ENCODE measurements at regions not wholly inside any gene's neighbourhood (a gene's known extent, or its start where the extent isn't known, plus 50 kb on each side); places are given as distances from the start of the nearest gene placed in this dataset.

- H3K9me1 ChIP-seq (replicated peaks; ENCODE audit: control insufficient read depth, extremely low read depth, insufficient read depth, low read length), result no peaks in the 10 kb centered on the region
- no peak for TF ChIP-seq POLR2AphosphoS5 (IDR thresholded peaks at IDR 0.05; ENCODE audit: insufficient read depth, low read depth, low read length)
- no peak for TF ChIP-seq CTCF (IDR thresholded peaks at IDR 0.05; ENCODE audit: extremely low read depth in 1 of 2, insufficient read depth in 1 of 2, low read depth in 1 of 2, low read length in 2 of 2)
- TF ChIP-seq JUN (IDR thresholded peaks at IDR 0.05; ENCODE audit: borderline replicate concordance, insufficient read depth, insufficient read length, low read depth), result no peak
- no peak for TF ChIP-seq POLR2A (IDR thresholded peaks at IDR 0.05; ENCODE audit: low read depth, low read length)
- no peak for TF ChIP-seq FOS (IDR thresholded peaks at IDR 0.05; ENCODE audit: borderline replicate concordance, insufficient read depth, low read length)
- TF ChIP-seq MYC (IDR thresholded peaks at IDR 0.05; ENCODE audit: low read depth, low read length), result no peak
- no peak for TF ChIP-seq GATA2 (IDR thresholded peaks at IDR 0.05; ENCODE audit: insufficient read depth, insufficient read length, low read depth, low read length)
- TF ChIP-seq MAX (IDR thresholded peaks at IDR 0.05; ENCODE audit: insufficient read depth, insufficient read length), result no peak
- no peak for TF ChIP-seq EZH2 (IDR thresholded peaks at IDR 0.05; ENCODE audit: borderline replicate concordance, low read depth, low read length, severe bottlenecking)
- no peak overlapping the region for H3K9ac ChIP-seq (replicated peaks; ENCODE audit: extremely low read depth, insufficient read depth, low read length)
- no peaks in the 10 kb centered on the region for H3K36me3 ChIP-seq (ENCODE audit: control insufficient read depth in 2 of 2, extremely low read depth in 1 of 2, insufficient read depth in 2 of 2, low read length in 2 of 2)
- DNase-seq (ENCODE audit: low read depth, low spot score) (no peak), FAIRE-seq (no peak)
- H4K20me1 ChIP-seq (replicated peaks; ENCODE audit: control insufficient read depth, extremely low read depth, insufficient read depth, low read length), result no peaks in the 10 kb centered on the region
- H3K27me3 ChIP-seq (ENCODE audit: control insufficient read depth in 2 of 2, insufficient read depth in 2 of 2, low read length in 2 of 2), result peaks cover 56 to 70% of the 10 kb centered on the region in 2 experiments
- H3K79me2 ChIP-seq (ENCODE audit: control insufficient read depth, insufficient read depth, low read length), result no peaks in the 10 kb centered on the region
- H3K4me3 ChIP-seq (replicated peaks in 1 of 3; ENCODE audit: insufficient read depth in 1 of 3, low read depth in 1 of 3, low read length in 3 of 3), result no peak overlapping the region
- H3K27ac ChIP-seq (ENCODE audit: insufficient read depth, low read depth, low read length), result no peak overlapping the region
- intact Hi-C loops (cut with micrococcal nuclease) (no loop called here), dilution Hi-C loops (cut with MboI; ENCODE audit: extremely low pct_ligation_motif_present, low sequenced_read_pairs) (no loop called here)
- no TSS peak for BruUV-seq (replicated peaks)
- H3K4me1 ChIP-seq (ENCODE audit: control insufficient read depth, extremely low read depth, insufficient read depth, low read length), result no peaks in the 10 kb centered on the region
- CTCF ChIA-PET, result interaction anchor here (0.9 kb wide), 1 partner anchor 933 kb away, joined by 3 read pairs; no protein-coding TSS in a partner anchor
- H2AFZ ChIP-seq (ENCODE audit: low read depth, low read length), result no peak overlapping the region
- no peaks in the 10 kb centered on the region for H3K9me3 ChIP-seq (replicated peaks; ENCODE audit: control insufficient read depth, insufficient read depth, low read length)
- no peak overlapping the region for H3K4me2 ChIP-seq (ENCODE audit: insufficient read depth, low read length)
- POLR2A ChIA-PET, result no interaction called here
These were observed 61.7 kb upstream of the PAX2 start for GRCh38 chr10:100683545-100684300.

Data from endothelial cell of umbilical vein (primary cell).